ENCODE measurements at regions not wholly inside any gene's neighbourhood (a gene's known extent, or its start where the extent isn't known, plus 50 kb on each side); places are given as distances from the start of the nearest gene placed in this dataset.

- TF ChIP-seq, protein P1, sequence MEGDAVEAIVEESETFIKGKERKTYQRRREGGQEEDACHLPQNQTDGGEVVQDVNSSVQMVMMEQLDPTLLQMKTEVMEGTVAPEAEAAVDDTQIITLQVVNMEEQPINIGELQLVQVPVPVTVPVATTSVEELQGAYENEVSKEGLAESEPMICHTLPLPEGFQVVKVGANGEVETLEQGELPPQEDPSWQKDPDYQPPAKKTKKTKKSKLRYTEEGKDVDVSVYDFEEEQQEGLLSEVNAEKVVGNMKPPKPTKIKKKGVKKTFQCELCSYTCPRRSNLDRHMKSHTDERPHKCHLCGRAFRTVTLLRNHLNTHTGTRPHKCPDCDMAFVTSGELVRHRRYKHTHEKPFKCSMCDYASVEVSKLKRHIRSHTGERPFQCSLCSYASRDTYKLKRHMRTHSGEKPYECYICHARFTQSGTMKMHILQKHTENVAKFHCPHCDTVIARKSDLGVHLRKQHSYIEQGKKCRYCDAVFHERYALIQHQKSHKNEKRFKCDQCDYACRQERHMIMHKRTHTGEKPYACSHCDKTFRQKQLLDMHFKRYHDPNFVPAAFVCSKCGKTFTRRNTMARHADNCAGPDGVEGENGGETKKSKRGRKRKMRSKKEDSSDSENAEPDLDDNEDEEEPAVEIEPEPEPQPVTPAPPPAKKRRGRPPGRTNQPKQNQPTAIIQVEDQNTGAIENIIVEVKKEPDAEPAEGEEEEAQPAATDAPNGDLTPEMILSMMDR (IDR thresholded peaks at IDR 0.05), result no peak
- TF ChIP-seq POLR2A (IDR thresholded peaks at IDR 0.05) (no peak), EP300 (IDR thresholded peaks at IDR 0.05) (no peak), POLR2AphosphoS5 (IDR thresholded peaks at IDR 0.05) (no peak)
- 25% methylated on average over 2 of the region's 2 CpGs for WGBS
- Histone ChIP-seq H3K4me3 (no peak overlapping the region), H3K9me3 (no peaks in the 10 kb centered on the region), H3K36me3 (no peaks in the 10 kb centered on the region), H3K4me1 (no peaks in the 10 kb centered on the region), H3K27me3 (no peaks in the 10 kb centered on the region), H3K27ac (no peak overlapping the region)
- no peak for DNase-seq (ENCODE audit: low spot score in 2 of 2)
Observed at GRCh38 chr4:188714501-188714900, 575.3 kb downstream of the TRIML1 start.

- Histone ChIP-seq H3K4me1 (no peaks in the 10 kb centered on the region), H3K27ac (no peak overlapping the region), H3K36me3 (no peaks in the 10 kb centered on the region), H3K27me3 (no peaks in the 10 kb centered on the region), H3K4me3 (no peak overlapping the region), H3K9me3 (no peaks in the 10 kb centered on the region)
- WGBS, result 65% methylated on average over 3 of the region's 3 CpGs
- TF ChIP-seq, protein P1 (IDR thresholded peaks at IDR 0.05), result no peak
- TF ChIP-seq EP300 (IDR thresholded peaks at IDR 0.05) (no peak), POLR2A (IDR thresholded peaks at IDR 0.05) (no peak), POLR2AphosphoS5 (IDR thresholded peaks at IDR 0.05) (no peak)
- no peak for DNase-seq (ENCODE audit: low spot score in 2 of 2)
Observed at GRCh38 chr4:188714907-188715306, 575.7 kb downstream of the TRIML1 start.

DNA sequence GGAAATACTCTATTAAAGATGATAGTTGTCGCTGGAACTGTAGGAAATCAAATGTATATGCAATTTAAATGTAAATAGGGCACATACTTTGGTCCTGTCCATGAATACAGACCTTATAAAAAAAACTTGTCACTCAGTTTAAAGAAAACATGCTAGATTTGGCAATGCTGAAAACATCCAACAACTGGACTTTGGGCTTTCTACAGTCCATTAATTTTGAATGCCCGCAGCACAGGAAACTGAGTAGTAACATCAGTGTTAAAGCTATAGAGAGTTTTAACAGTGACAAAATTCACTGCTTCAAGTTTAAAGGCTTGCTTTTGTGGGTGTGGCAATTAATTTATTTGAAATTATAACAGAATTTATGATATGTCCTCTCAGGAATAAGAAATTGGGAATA, 578.4 kb downstream of the TRIML1 start:
- WGBS, result 85% methylated on average over 2 of the region's 2 CpGs
- Histone ChIP-seq H3K4me3 (no peak overlapping the region), H3K27ac (no peak overlapping the region), H3K4me1 (no peaks in the 10 kb centered on the region), H3K36me3 (no peaks in the 10 kb centered on the region), H3K27me3 (no peaks in the 10 kb centered on the region), H3K9me3 (no peaks in the 10 kb centered on the region)
- TF ChIP-seq EP300 (IDR thresholded peaks at IDR 0.05) (no peak), POLR2AphosphoS5 (IDR thresholded peaks at IDR 0.05) (no peak), POLR2A (IDR thresholded peaks at IDR 0.05) (no peak)
- TF ChIP-seq, protein P1 (IDR thresholded peaks at IDR 0.05), result no peak
- DNase-seq (ENCODE audit: low spot score in 2 of 2), result no peak

DNA sequence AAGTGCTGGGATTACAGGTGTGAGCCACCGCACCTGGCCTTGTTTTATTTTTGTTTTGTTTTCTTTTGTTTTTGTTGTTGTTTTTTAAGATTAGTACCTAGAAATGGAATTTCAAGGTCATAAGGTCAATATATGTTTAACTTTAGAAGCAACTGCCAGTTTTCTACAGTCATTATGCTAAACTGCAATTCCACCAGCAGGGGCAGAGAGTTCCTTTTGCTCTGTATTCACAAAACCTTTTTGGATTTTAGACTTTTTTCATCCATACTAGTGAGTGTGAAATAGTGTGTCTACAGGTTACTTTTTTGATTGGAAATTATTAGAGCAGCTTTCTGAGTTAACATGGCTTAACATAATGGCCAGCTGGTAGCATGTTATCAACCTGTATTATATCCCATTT, 580.6 kb downstream of the TRIML1 start:
- 90% methylated on average over 1 of the region's 1 CpG for WGBS

GRCh38 chr4:188722911-188723310, 583.7 kb downstream of the TRIML1 start:
- H3K36me3 ChIP-seq, result no peaks in the 10 kb centered on the region

More for the DNA sequence above, 580.6 kb downstream of the TRIML1 start:
- Histone ChIP-seq H3K4me1 (no peaks in the 10 kb centered on the region), H3K27me3 (no peaks in the 10 kb centered on the region), H3K36me3 (no peaks in the 10 kb centered on the region), H3K4me3 (no peak overlapping the region), H3K9me3 (no peaks in the 10 kb centered on the region), H3K27ac (no peak overlapping the region)
- no peak for DNase-seq (ENCODE audit: low spot score in 2 of 2)
- TF ChIP-seq, protein P1 (IDR thresholded peaks at IDR 0.05), result no peak
- TF ChIP-seq EP300 (IDR thresholded peaks at IDR 0.05), result no peak
- no peak for TF ChIP-seq POLR2A (IDR thresholded peaks at IDR 0.05)
- no peak for TF ChIP-seq POLR2AphosphoS5 (IDR thresholded peaks at IDR 0.05)

More at GRCh38 chr4:188722911-188723310, 583.7 kb downstream of the TRIML1 start:
- no peaks in the 10 kb centered on the region for H3K9me3 ChIP-seq
- DNase-seq (ENCODE audit: low spot score in 2 of 2), result no peak
- H3K4me3 ChIP-seq, result no peak overlapping the region
- no peaks in the 10 kb centered on the region for H3K4me1 ChIP-seq
- TF ChIP-seq EP300 (IDR thresholded peaks at IDR 0.05) (no peak), POLR2AphosphoS5 (IDR thresholded peaks at IDR 0.05) (no peak), POLR2A (IDR thresholded peaks at IDR 0.05) (no peak)
- TF ChIP-seq, protein P1 (IDR thresholded peaks at IDR 0.05), result no peak
- no peaks in the 10 kb centered on the region for H3K27me3 ChIP-seq
- no peak overlapping the region for H3K27ac ChIP-seq
